ENCODE measurements at regions not wholly inside any gene's neighbourhood (a gene's known extent, or its start where the extent isn't known, plus 50 kb on each side); places are given as distances from the start of the nearest gene placed in this dataset.

DNA sequence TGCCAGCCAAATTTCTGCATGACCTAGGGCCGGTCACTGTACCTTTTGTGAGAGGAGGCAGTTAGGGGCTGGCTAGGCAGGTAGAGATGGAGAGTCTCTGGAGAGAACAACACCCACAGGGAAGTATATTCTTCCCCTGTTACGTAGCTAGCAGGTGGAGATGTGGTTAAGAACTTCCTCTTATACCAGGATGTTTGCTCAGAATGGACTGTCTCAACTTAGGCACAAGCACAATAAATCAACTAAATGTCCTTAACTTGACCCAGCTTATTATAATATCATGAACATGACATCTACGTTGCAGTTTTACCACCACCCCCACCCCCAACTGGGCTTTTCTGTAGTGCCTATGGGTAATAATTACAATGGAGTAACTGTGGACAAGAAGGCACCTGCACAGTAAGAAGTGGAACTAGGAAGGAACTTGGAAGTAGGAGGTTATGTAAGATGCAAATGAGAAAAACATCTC lies 60.7 kb upstream of the MPEG1 start:
- TF ChIP-seq, protein P1, sequence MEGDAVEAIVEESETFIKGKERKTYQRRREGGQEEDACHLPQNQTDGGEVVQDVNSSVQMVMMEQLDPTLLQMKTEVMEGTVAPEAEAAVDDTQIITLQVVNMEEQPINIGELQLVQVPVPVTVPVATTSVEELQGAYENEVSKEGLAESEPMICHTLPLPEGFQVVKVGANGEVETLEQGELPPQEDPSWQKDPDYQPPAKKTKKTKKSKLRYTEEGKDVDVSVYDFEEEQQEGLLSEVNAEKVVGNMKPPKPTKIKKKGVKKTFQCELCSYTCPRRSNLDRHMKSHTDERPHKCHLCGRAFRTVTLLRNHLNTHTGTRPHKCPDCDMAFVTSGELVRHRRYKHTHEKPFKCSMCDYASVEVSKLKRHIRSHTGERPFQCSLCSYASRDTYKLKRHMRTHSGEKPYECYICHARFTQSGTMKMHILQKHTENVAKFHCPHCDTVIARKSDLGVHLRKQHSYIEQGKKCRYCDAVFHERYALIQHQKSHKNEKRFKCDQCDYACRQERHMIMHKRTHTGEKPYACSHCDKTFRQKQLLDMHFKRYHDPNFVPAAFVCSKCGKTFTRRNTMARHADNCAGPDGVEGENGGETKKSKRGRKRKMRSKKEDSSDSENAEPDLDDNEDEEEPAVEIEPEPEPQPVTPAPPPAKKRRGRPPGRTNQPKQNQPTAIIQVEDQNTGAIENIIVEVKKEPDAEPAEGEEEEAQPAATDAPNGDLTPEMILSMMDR (IDR thresholded peaks at IDR 0.05): no peak
- DNase-seq (ENCODE audit: low spot score): no peak
- H3K9me3 Mint-ChIP-seq (ENCODE audit: low read depth): peaks cover 10% of the 10 kb centered on the region
- no peak overlapping the region for H3K4me3 Mint-ChIP-seq (ENCODE audit: unreplicated experiment)
- H3K27me3 Mint-ChIP-seq (ENCODE audit: low read depth): peaks cover 28% of the 10 kb centered on the region
- H3K36me3 Mint-ChIP-seq (ENCODE audit: low read depth): peaks cover 1% of the 10 kb centered on the region
- no peak overlapping the region for H3K27ac Mint-ChIP-seq (ENCODE audit: unreplicated experiment)
- no peaks in the 10 kb centered on the region for H3K4me1 Mint-ChIP-seq (ENCODE audit: low read depth)

GRCh38 chr11:59272771-59273372 lies 60.1 kb upstream of the MPEG1 start:
- TF ChIP-seq, protein P1 (IDR thresholded peaks at IDR 0.05): no peak
- Mint-ChIP-seq H3K4me3 (ENCODE audit: unreplicated experiment) (no peak overlapping the region), H3K36me3 (ENCODE audit: low read depth) (peaks cover 1% of the 10 kb centered on the region), H3K27me3 (ENCODE audit: low read depth) (peaks cover 31% of the 10 kb centered on the region), H3K9me3 (ENCODE audit: low read depth) (peaks cover 9% of the 10 kb centered on the region), H3K4me1 (ENCODE audit: low read depth) (no peaks in the 10 kb centered on the region), H3K27ac (ENCODE audit: unreplicated experiment) (no peak overlapping the region)
- no peak for DNase-seq (ENCODE audit: low spot score)

DNA sequence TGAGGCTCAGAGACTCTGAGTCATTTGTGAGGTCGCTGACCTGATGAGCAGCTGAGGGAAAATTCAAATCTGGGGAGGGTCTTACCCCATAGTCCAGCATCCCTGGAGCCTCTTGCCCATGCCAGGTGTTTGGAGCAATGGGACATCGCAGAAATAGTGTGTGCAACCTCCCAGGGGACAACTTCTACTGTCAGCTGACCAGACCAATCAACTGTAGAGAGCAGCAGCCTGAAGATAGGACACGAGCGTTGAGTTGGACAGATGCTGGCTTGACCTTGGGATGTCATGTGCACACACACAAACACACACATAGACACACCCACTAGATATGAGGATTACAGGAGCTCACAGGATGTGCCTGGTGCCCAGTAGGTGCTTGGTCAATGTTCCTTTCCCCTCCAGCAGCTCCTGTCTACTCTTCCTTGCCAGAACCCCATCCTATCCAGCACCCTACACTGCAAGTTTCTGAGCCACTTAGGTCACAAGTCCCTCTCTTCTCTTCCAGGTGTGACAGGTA lies 59.1 kb upstream of the MPEG1 start:
- Mint-ChIP-seq H3K9me3 (ENCODE audit: low read depth) (peaks cover under 1% of the 10 kb centered on the region), H3K4me3 (ENCODE audit: unreplicated experiment) (no peak overlapping the region), H3K4me1 (ENCODE audit: low read depth) (no peaks in the 10 kb centered on the region), H3K27ac (ENCODE audit: unreplicated experiment) (no peak overlapping the region), H3K36me3 (ENCODE audit: low read depth) (no peaks in the 10 kb centered on the region), H3K27me3 (ENCODE audit: low read depth) (peaks cover 32% of the 10 kb centered on the region)
- TF ChIP-seq, protein P1 (IDR thresholded peaks at IDR 0.05): no peak
- DNase-seq (ENCODE audit: low spot score): no peak

GRCh38 chr11:59271247-59271755 lies 58.6 kb upstream of the MPEG1 start:
- Mint-ChIP-seq H3K36me3 (ENCODE audit: low read depth) (no peaks in the 10 kb centered on the region), H3K4me3 (ENCODE audit: unreplicated experiment) (no peak overlapping the region)
- no peak for DNase-seq (ENCODE audit: low spot score)

GRCh38 chr11:59267736-59268475 lies 55.2 kb upstream of the MPEG1 start:
- no peaks in the 10 kb centered on the region for H3K36me3 Mint-ChIP-seq (ENCODE audit: low read depth)
- H3K4me1 Mint-ChIP-seq (ENCODE audit: low read depth): no peaks in the 10 kb centered on the region
- TF ChIP-seq, protein P1 (IDR thresholded peaks at IDR 0.05): no peak
- no peak for DNase-seq (ENCODE audit: low spot score)
- H3K9me3 Mint-ChIP-seq (ENCODE audit: low read depth): no peaks in the 10 kb centered on the region
- H3K4me3 Mint-ChIP-seq (ENCODE audit: unreplicated experiment): no peak overlapping the region
- peaks cover 33% of the 10 kb centered on the region for H3K27me3 Mint-ChIP-seq (ENCODE audit: low read depth)
- H3K27ac Mint-ChIP-seq (ENCODE audit: unreplicated experiment): no peak overlapping the region

More at GRCh38 chr11:59271247-59271755, 58.6 kb upstream of the MPEG1 start:
- no peaks in the 10 kb centered on the region for H3K4me1 Mint-ChIP-seq (ENCODE audit: low read depth)
- H3K27me3 Mint-ChIP-seq (ENCODE audit: low read depth): peaks cover 32% of the 10 kb centered on the region
- no peak overlapping the region for H3K27ac Mint-ChIP-seq (ENCODE audit: unreplicated experiment)
- H3K9me3 Mint-ChIP-seq (ENCODE audit: low read depth): no peaks in the 10 kb centered on the region
- TF ChIP-seq, protein P1 (IDR thresholded peaks at IDR 0.05): no peak
